GM12892 (cell line): ENCODE measurements at regions not wholly inside any gene's neighbourhood (a gene's known extent, or its start where the extent isn't known, plus 50 kb on each side); places are given as distances from the start of the nearest gene placed in this dataset.

ENCODE experiments used
- POLR2AphosphoS5 ChIP-seq: IDR thresholded peaks from 2 replicates; pipeline ENCODE4 v1.6.1; 2011; ENCODE audit warnings: low read depth, low read length, control low read depth
- TAF1 ChIP-seq: IDR thresholded peaks from 2 replicates; pipeline ENCODE4 v1.6.1; 2011; ENCODE audit warnings: low read depth, mild to moderate bottlenecking, control low read depth, low read length, borderline replicate concordance

DNA sequence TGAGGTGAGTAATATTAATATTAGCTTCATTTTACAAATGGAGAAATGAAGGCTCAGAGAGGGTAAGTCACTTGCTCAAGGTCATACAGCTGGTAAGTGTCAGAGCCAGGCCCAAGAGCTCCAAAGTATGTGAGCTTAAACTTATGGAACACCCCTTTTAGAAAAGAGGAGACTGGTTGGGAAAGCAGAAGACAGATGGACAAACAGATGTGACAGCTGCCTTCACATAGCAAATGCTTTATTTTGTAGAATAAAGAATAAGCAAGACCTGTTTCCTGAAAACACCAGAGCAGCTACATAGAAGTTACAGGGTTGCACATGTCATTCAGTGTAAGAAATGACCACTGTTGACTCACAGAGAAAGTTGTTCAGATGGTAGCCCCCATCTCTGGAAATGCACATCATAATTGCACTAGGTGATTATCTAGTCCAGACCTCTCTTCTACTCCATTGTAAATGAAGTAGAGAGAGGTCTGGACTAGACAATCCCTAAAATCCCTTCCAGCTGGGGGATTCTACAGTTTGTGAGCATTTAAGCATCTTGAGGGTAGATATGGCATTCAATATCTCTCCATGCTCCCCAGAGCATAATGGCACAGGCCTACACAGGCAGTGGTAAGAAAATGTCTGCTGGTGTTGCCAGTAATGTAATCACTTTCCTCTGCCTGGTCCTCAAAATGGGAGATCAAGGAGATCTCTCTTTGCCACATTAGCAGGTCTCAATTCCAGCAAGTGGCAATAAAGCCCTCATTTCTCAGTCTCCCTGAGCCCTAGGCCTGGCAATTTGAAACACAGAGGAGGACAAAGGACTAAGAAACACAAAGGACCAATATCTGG lies 188.2 kb upstream of the FGGY start:
- no peak for TF ChIP-seq POLR2AphosphoS5
- no peak for TF ChIP-seq TAF1
